ENCODE measurements at regions not wholly inside any gene's neighbourhood (a gene's known extent, or its start where the extent isn't known, plus 50 kb on each side); places are given as distances from the start of the nearest gene placed in this dataset.

DNA sequence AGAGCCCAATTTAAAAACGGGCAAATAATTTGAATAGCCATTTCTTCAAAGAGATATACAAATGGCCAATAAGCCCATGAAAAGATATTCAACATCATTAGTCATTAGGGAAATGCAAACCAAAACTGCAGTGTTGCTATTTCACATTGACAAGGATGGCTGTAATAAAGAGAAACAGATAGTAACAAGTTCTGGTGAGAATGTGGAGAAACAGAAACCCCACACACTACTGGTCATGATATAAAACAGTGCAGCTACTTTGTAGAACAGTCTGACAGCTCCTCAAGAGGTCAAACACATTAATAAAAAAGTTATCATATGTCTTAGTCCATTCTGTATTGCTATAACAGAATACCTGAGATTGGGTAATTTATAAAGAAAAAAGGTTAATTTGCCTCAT, 237.0 kb upstream of the GRAMD2B start:
- H3K27me3 Mint-ChIP-seq (ENCODE audit: insufficient read depth), result no peaks in the 10 kb centered on the region
- no peaks in the 10 kb centered on the region for H3K4me1 Mint-ChIP-seq (ENCODE audit: low read depth)
- no peak for DNase-seq
- TF ChIP-seq, protein P1, sequence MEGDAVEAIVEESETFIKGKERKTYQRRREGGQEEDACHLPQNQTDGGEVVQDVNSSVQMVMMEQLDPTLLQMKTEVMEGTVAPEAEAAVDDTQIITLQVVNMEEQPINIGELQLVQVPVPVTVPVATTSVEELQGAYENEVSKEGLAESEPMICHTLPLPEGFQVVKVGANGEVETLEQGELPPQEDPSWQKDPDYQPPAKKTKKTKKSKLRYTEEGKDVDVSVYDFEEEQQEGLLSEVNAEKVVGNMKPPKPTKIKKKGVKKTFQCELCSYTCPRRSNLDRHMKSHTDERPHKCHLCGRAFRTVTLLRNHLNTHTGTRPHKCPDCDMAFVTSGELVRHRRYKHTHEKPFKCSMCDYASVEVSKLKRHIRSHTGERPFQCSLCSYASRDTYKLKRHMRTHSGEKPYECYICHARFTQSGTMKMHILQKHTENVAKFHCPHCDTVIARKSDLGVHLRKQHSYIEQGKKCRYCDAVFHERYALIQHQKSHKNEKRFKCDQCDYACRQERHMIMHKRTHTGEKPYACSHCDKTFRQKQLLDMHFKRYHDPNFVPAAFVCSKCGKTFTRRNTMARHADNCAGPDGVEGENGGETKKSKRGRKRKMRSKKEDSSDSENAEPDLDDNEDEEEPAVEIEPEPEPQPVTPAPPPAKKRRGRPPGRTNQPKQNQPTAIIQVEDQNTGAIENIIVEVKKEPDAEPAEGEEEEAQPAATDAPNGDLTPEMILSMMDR (IDR thresholded peaks at IDR 0.05), result no peak
- H3K36me3 Mint-ChIP-seq (ENCODE audit: low read depth), result no peaks in the 10 kb centered on the region
- no peak overlapping the region for H3K27ac Mint-ChIP-seq
- H3K9me3 Mint-ChIP-seq, result peaks cover 30% of the 10 kb centered on the region
- no peak overlapping the region for H3K4me3 Mint-ChIP-seq

DNA sequence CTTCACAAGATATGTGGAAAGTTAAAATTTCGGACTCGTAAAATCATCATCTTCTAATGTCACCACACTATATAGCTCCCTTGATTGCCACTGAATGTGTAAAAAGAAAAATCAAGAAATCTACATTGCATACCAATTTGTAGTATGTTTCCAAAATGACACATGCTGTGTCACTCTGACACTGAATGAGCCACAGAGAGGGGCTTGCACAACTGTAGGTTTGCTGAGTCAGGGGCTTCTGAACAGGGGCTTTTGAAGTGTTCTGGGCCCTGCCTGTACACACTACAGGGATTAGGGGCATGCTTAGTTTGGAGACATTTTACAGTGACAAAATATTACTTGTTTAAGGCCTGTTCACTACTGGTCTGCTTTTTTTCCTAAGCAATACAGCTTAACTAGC, 234.4 kb upstream of the GRAMD2B start:
- Mint-ChIP-seq H3K27me3 (ENCODE audit: insufficient read depth) (no peaks in the 10 kb centered on the region), H3K4me1 (ENCODE audit: low read depth) (no peaks in the 10 kb centered on the region), H3K27ac (no peak overlapping the region), H3K36me3 (ENCODE audit: low read depth) (no peaks in the 10 kb centered on the region), H3K4me3 (no peak overlapping the region), H3K9me3 (peaks cover 16% of the 10 kb centered on the region)
- no peak for DNase-seq
- TF ChIP-seq, protein P1 (IDR thresholded peaks at IDR 0.05), result no peak

DNA sequence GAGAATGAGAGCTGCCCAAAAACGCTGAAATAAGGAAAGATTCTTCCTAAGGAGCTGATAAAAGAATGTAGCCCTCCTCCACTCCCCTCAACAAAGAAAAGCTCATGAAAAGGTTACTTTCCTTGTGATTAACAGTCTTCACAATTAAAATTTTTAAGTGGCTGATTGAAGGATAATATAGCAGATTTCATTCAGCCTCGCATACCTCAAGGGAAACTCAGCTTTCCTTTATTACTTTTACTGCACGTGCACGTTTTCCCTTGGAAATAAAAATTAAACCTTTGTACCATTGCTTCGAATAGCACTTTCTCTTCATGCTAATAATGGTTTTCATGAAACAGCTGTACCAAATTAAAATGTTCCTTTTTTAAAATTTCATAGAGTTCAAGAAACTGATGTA, 234.0 kb upstream of the GRAMD2B start:
- no peak overlapping the region for H3K4me3 Mint-ChIP-seq
- H3K27me3 Mint-ChIP-seq (ENCODE audit: insufficient read depth), result no peaks in the 10 kb centered on the region
- peaks cover 16% of the 10 kb centered on the region for H3K9me3 Mint-ChIP-seq
- no peaks in the 10 kb centered on the region for H3K36me3 Mint-ChIP-seq (ENCODE audit: low read depth)
- H3K4me1 Mint-ChIP-seq (ENCODE audit: low read depth), result no peaks in the 10 kb centered on the region
- TF ChIP-seq, protein P1 (IDR thresholded peaks at IDR 0.05), result no peak
- DNase-seq, result no peak
- no peak overlapping the region for H3K27ac Mint-ChIP-seq

DNA sequence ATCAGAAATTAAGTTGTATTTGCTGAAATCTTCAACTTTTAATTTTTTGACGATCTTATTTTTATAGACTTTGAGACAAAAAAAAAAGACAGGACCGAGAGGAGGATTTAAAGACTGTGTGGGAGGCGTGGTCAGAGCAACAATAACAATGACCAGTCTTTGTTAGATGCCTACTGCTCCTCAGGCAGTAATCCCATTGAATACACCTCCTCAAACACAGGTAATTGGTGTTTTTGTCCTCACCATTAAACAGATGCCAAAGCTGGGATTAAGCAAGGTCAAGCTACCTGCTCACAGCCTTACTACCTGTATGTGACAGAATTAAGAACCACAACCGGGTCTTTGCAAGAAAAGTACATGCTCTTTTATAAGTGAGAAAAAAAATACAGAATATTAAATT, 233.3 kb upstream of the GRAMD2B start:
- no peak overlapping the region for H3K4me3 Mint-ChIP-seq
- TF ChIP-seq, protein P1 (IDR thresholded peaks at IDR 0.05), result no peak
- H3K4me1 Mint-ChIP-seq (ENCODE audit: low read depth), result no peaks in the 10 kb centered on the region
- H3K27ac Mint-ChIP-seq, result no peak overlapping the region
- H3K27me3 Mint-ChIP-seq (ENCODE audit: insufficient read depth), result no peaks in the 10 kb centered on the region
- H3K36me3 Mint-ChIP-seq (ENCODE audit: low read depth), result no peaks in the 10 kb centered on the region
- no peak for DNase-seq
- H3K9me3 Mint-ChIP-seq, result peaks cover 16% of the 10 kb centered on the region

DNA sequence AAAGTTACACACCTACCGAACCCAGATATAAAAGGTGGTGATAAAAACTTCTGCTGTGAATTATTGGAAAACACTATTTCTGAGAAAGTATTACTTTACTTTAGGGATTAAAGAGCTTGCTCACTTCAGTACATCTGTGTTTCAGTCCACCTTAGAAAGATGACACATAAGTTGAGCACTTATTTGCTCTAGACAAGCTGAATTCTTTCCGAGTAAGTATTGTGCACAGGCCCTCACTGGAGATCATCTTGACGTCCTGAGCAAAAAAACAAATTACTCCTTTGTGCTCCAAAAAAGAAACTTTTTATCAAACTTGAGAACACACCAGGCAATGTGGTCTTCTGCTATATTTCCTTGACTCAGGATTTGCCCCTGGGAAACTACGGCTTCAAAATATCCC, 231.0 kb upstream of the GRAMD2B start:
- no peak for DNase-seq
- TF ChIP-seq, protein P1 (IDR thresholded peaks at IDR 0.05), result no peak
- H3K4me1 Mint-ChIP-seq (ENCODE audit: low read depth), result no peaks in the 10 kb centered on the region
- H3K9me3 Mint-ChIP-seq, result peaks cover 11% of the 10 kb centered on the region
- no peaks in the 10 kb centered on the region for H3K36me3 Mint-ChIP-seq (ENCODE audit: low read depth)
- H3K27ac Mint-ChIP-seq, result no peak overlapping the region
- H3K27me3 Mint-ChIP-seq (ENCODE audit: insufficient read depth), result no peaks in the 10 kb centered on the region
- H3K4me3 Mint-ChIP-seq, result no peak overlapping the region

Measured in HFFc6 (cell line).